GM12878 (cell line): ENCODE measurements at regions not wholly inside any gene's neighbourhood (a gene's known extent, or its start where the extent isn't known, plus 50 kb on each side); places are given as distances from the start of the nearest gene placed in this dataset.

Experiments
- ATAC-seq: fragments of 200-7000 bp; cut with Tn5 transposase; 3 replicates; pipeline ENCODE4 v1.9.1; 2020; ENCODE audit warnings: mild to moderate bottlenecking, moderate library complexity
- BruUV-seq: library from RNA; stranded (reverse); fragments of 400-500 nt; replicated peaks from 2 replicates; lab custom pipeline; 2021; lab: Mats Ljungman, UMichigan
- CTCF ChIA-PET: fragments of 300-600 bp; sonication (Branson Sonifier 250); formaldehyde crosslinking; extraction: SDS; loops from one replicate; lab custom pipeline; 2021; ENCODE audit warnings: inconsistent platforms; lab: Yijun Ruan, JAX
- POLR2A ChIA-PET: fragments of 350-600 bp; formaldehyde crosslinking; extraction: SDS; loops from one replicate; lab custom pipeline; 2021; ENCODE audit warnings: inconsistent platforms; lab: Charles Lee
- RAD21 ChIA-PET: fragments of 300-600 bp; sonication (Branson Sonifier 250); formaldehyde crosslinking; loops from one replicate; lab custom pipeline; 2023; ENCODE audit warnings: antibody characterized with exemption; ENCODE audit not compliant: unreplicated experiment; lab: Charles Lee
- SMC1A ChIA-PET: fragments of 300-600 bp; sonication (Branson Sonifier 250); formaldehyde crosslinking; loops from one replicate; lab custom pipeline; 2023; ENCODE audit not compliant: unreplicated experiment, uncharacterized antibody; lab: Charles Lee
- DNase-seq: peaks from one replicate; pipeline ENCODE4 v3.0.0-alpha.2; 2011; ENCODE audit warnings: low read depth, low spot score
- FAIRE-seq: peaks from 3 replicates; lab custom pipeline; 2011; peaks lifted over from hg19 to GRCh38; lab: Jason Lieb, UNC
- H2AFZ ChIP-seq: 2 replicates; pipeline ENCODE4 v1.6.0; 2011; ENCODE audit warnings: low read depth, low read length, control low read depth; ENCODE audit not compliant: control insufficient read depth
- H3K27ac ChIP-seq: 2 replicates; pipeline ENCODE4 v1.5.1; 2011; ENCODE audit warnings: control low read depth; ENCODE audit not compliant: control insufficient read depth, insufficient read depth
- H3K27me3 ChIP-seq, 2 experiments: replicated peaks in 1 of 2; 2 replicates each; pipeline versions ENCODE4 v1.6.0 to v1.6.1; 2011; ENCODE audit warnings: low read length in 1 of 2; ENCODE audit not compliant: control insufficient read depth in 2 of 2, insufficient read depth in 2 of 2
- H3K36me3 ChIP-seq, 2 experiments: 2 replicates each; pipeline ENCODE4 v1.5.1; 2011; ENCODE audit warnings: low read length in 1 of 2; ENCODE audit not compliant: control insufficient read depth in 2 of 2, insufficient read depth in 2 of 2
- H3K4me1 ChIP-seq: 2 replicates; pipeline ENCODE4 v1.6.1; 2011; ENCODE audit warnings: mild to moderate bottlenecking, low read length, moderate library complexity, mixed read lengths; ENCODE audit not compliant: control insufficient read depth, insufficient read depth
- H3K4me2 ChIP-seq: 2 replicates; pipeline ENCODE4 v1.6.0; 2011; ENCODE audit warnings: control low read depth; ENCODE audit not compliant: control insufficient read depth, insufficient read depth
- H3K4me3 ChIP-seq: fragments of 200-600 bp; sonication (generic); 2 replicates; pipeline ENCODE4 v1.5.1; 2016
- H3K79me2 ChIP-seq: 2 replicates; pipeline ENCODE4 v1.6.0; 2011; ENCODE audit warnings: low read length; ENCODE audit not compliant: control insufficient read depth, insufficient read depth
- H3K9ac ChIP-seq: 2 replicates; pipeline ENCODE4 v1.8.0; 2011; ENCODE audit warnings: low read length, control low read depth, mixed read lengths; ENCODE audit not compliant: control insufficient read depth, insufficient read depth
- H3K9me3 ChIP-seq: replicated peaks from 3 replicates; pipeline ENCODE4 v1.5.1; 2011; ENCODE audit warnings: mild to moderate bottlenecking, low read length; ENCODE audit not compliant: control insufficient read depth, insufficient read depth
- H4K20me1 ChIP-seq: 2 replicates; pipeline ENCODE4 v1.6.0; 2011; ENCODE audit not compliant: control insufficient read depth, insufficient read depth
- EGR1 ChIP-seq, 2 experiments: IDR thresholded peaks; 1 replicate in 1 of 2; 2 replicates in 1 of 2; pipeline ENCODE4 v1.6.1; 2011 to 2012; ENCODE audit warnings: low read depth in 2 of 2, low read length in 2 of 2, borderline replicate concordance in 1 of 2, mild to moderate bottlenecking in 1 of 2, moderate library complexity in 1 of 2
- FOXM1 ChIP-seq: IDR thresholded peaks from 2 replicates; pipeline ENCODE4 v1.6.1; 2012; ENCODE audit warnings: low read depth, mild to moderate bottlenecking, inconsistent platforms, low read length, moderate library complexity
- MEF2A ChIP-seq: IDR thresholded peaks from 2 replicates; pipeline ENCODE4 v1.6.1; 2011; ENCODE audit warnings: low read depth, mild to moderate bottlenecking, low read length, moderate library complexity; ENCODE audit not compliant: insufficient read depth
- PAX8 ChIP-seq: fragments of 450-650 bp; IDR thresholded peaks from 2 replicates; pipeline ENCODE4 v1.6.1; 2017; ENCODE audit warnings: mild to moderate bottlenecking, moderate library complexity
- RCOR1 ChIP-seq: conservative IDR thresholded peaks from 2 replicates; pipeline ENCODE4 v1.6.1; 2012; ENCODE audit warnings: low read depth, low read length, improper control_type of control experiment
- SIN3A ChIP-seq: IDR thresholded peaks from 2 replicates; pipeline ENCODE4 v1.6.1; 2012; ENCODE audit warnings: low read depth, low read length, improper control_type of control experiment
- SIX5 ChIP-seq: IDR thresholded peaks from 2 replicates; pipeline ENCODE4 v1.6.1; 2011; ENCODE audit warnings: mild to moderate bottlenecking, low read depth, low read length, moderate library complexity; ENCODE audit not compliant: severe bottlenecking
- ZBTB11 ChIP-seq: fragments of 450-650 bp; formaldehyde crosslinking; IDR thresholded peaks from 2 replicates; pipeline ENCODE4 v1.5.0; 2022; ENCODE audit warnings: mild to moderate bottlenecking, missing genetic modification characterization
- WGBS: methylation state at CpG from one replicate; pipeline ENCODE4 v1.1.6; 2016; ENCODE audit warnings: low lambda C conversion rate; ENCODE audit not compliant: insufficient replicate concordance, insufficient coverage; ENCODE audit errors: missing lambda C conversion rate; 5-methylcytosine and 5-hydroxymethylcytosine counted together
- in situ Hi-C: fragments of 300-500 bp; cut with MboI; formaldehyde crosslinking; loops from 9 replicates; pipeline ENCODE4 v1.14.3; 2018; ENCODE audit warnings: mixed read lengths
- intact Hi-C: fragments of 100-400 bp; cut with micrococcal nuclease; formaldehyde crosslinking; loops from one replicate; pipeline ENCODE4 v1.14.2; 2022; ENCODE audit not compliant: unreplicated experiment

- DNase-seq: no peak
- WGBS: 0% methylated on average over 1 of the region's 1 CpG
- no peak for TF ChIP-seq PAX8
- no peak for ATAC-seq
- Histone ChIP-seq H3K36me3 (no peaks in the 10 kb centered on the region), H4K20me1 (no peaks in the 10 kb centered on the region), H3K4me1 (no peaks in the 10 kb centered on the region), H3K79me2 (no peaks in the 10 kb centered on the region), H3K9ac (no peak overlapping the region), H3K27me3 (no peaks in the 10 kb centered on the region), H3K27ac (no peak overlapping the region), H3K4me3 (no peak overlapping the region), H2AFZ (no peak overlapping the region), H3K9me3 (no peaks in the 10 kb centered on the region), H3K4me2 (no peak overlapping the region)
- RAD21 ChIA-PET: no interaction called here
- intact Hi-C loops (no loop called here), in situ Hi-C loops (no loop called here)
- POLR2A ChIA-PET: no interaction called here
- CTCF ChIA-PET: no interaction called here
- no peak for FAIRE-seq
- SMC1A ChIA-PET: no interaction called here
- no TSS peak for BruUV-seq
These were observed 312.5 kb upstream of the HS3ST1 start for GRCh38 chr4:11741190-11741652.

GRCh38 chr4:11739992-11740391 lies 311.3 kb upstream of the HS3ST1 start:
- in situ Hi-C loops: no loop called here
- intact Hi-C loops: no loop called here
- no peak for DNase-seq
- no peak overlapping the region for H3K9ac ChIP-seq
- H2AFZ ChIP-seq: no peak overlapping the region
- H3K4me1 ChIP-seq: no peaks in the 10 kb centered on the region
- BruUV-seq: no TSS peak
- H3K9me3 ChIP-seq: no peaks in the 10 kb centered on the region
- no peak overlapping the region for H3K27ac ChIP-seq
- H3K4me2 ChIP-seq: no peak overlapping the region
- H3K36me3 ChIP-seq: no peaks in the 10 kb centered on the region
- ChIA-PET CTCF (no interaction called here), POLR2A (no interaction called here), RAD21 (no interaction called here), SMC1A (no interaction called here)
- FAIRE-seq: no peak
- no peaks in the 10 kb centered on the region for H3K79me2 ChIP-seq
- no peaks in the 10 kb centered on the region for H4K20me1 ChIP-seq
- WGBS: 6% methylated on average over 1 of the region's 1 CpG
- TF ChIP-seq MEF2A (no peak), SIN3A (no peak), FOXM1 (no peak), ZBTB11 (CRISPR knock-in tag) (no peak), RCOR1 (no peak), SIX5 (no peak), EGR1 (IDR thresholded peaks at IDR 0.05; ENCODE audit: borderline replicate concordance in 1 of 2, low read depth in 2 of 2, low read length in 2 of 2) (no peak)
- H3K4me3 ChIP-seq: no peak overlapping the region
- H3K27me3 ChIP-seq: no peaks in the 10 kb centered on the region
- ATAC-seq: no peak
